Lower leg skin (tissue), 3 donors: ENCODE measurements at regions not wholly inside any gene's neighbourhood (a gene's known extent, or its start where the extent isn't known, plus 50 kb on each side); places are given as distances from the start of the nearest gene placed in this dataset.

Experiments
- POLR2A ChIP-seq, 2 donors: fragments of 450-650 bp; IDR thresholded peaks; one replicate each; pipeline ENCODE4 v1.6.1; 2016 to 2017; ENCODE audit warnings: antibody characterized with exemption in 2 of 2, mild to moderate bottlenecking in 1 of 2, moderate library complexity in 1 of 2
- TF ChIP-seq, protein P1 (sequence below), 3 donors: fragments of 450-650 bp; IDR thresholded peaks; one replicate each; pipeline ENCODE4 v1.5.1; 2016; ENCODE audit warnings: antibody characterized with exemption in 3 of 3, mild to moderate bottlenecking in 3 of 3, moderate library complexity in 2 of 3

DNA sequence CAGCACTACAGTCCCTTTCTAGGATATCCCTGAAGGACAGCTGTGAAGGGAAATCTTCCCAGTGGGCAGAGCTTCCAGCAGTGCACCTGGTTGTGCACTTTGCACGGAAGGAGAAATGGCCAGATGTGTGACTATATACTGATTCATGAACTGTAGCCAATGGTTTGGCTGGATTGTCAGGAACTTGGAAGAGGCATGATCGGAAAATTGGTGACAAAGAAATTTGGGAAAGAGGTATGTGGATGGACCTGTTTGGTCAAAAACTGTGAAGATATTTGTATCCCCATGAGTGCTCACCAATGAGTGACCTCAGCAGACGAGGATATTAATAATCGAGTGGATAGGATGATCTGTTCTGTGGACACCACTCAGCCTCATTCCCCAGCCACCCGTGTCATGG, 582.2 kb downstream of the CPS1 start:
- TF ChIP-seq, protein P1, sequence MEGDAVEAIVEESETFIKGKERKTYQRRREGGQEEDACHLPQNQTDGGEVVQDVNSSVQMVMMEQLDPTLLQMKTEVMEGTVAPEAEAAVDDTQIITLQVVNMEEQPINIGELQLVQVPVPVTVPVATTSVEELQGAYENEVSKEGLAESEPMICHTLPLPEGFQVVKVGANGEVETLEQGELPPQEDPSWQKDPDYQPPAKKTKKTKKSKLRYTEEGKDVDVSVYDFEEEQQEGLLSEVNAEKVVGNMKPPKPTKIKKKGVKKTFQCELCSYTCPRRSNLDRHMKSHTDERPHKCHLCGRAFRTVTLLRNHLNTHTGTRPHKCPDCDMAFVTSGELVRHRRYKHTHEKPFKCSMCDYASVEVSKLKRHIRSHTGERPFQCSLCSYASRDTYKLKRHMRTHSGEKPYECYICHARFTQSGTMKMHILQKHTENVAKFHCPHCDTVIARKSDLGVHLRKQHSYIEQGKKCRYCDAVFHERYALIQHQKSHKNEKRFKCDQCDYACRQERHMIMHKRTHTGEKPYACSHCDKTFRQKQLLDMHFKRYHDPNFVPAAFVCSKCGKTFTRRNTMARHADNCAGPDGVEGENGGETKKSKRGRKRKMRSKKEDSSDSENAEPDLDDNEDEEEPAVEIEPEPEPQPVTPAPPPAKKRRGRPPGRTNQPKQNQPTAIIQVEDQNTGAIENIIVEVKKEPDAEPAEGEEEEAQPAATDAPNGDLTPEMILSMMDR (IDR thresholded peaks at IDR 0.05): no peak
- no peak for TF ChIP-seq POLR2A (IDR thresholded peaks at IDR 0.05)
